EL (cell line): ENCODE measurements at regions not wholly inside any gene's neighbourhood (a gene's known extent, or its start where the extent isn't known, plus 50 kb on each side); places are given as distances from the start of the nearest gene placed in this dataset.

ENCODE experiments used
- DNase-seq: peaks from one replicate; pipeline ENCODE4 v3.0.0-alpha.2; 2016

- no peak for DNase-seq
Measured at GRCh38 chr1:188364927-188365449, 1536.2 kb downstream of the PLA2G4A start.

- DNase-seq, result no peak
Measured at GRCh38 chr1:188365874-188366273, 1537.1 kb downstream of the PLA2G4A start.

- no peak for DNase-seq
Measured at GRCh38 chr1:188367661-188368060, 1538.9 kb downstream of the PLA2G4A start.

- peak; percentile 1 for DNase-seq
Measured at GRCh38 chr1:188371295-188371806, 1542.6 kb downstream of the PLA2G4A start.

- no peak for DNase-seq
Measured at GRCh38 chr1:188372821-188373220, 1544.1 kb downstream of the PLA2G4A start.

- DNase-seq, result no peak
Measured at GRCh38 chr1:188382851-188383250, 1554.1 kb downstream of the PLA2G4A start.

- DNase-seq, result no peak
Measured at GRCh38 chr1:188386161-188386560, 1557.4 kb downstream of the PLA2G4A start.

GRCh38 chr1:188386666-188387065 is 1557.9 kb downstream of the PLA2G4A start:
- DNase-seq, result no peak

- DNase-seq, result no peak
Measured at GRCh38 chr1:188394677-188395076, 1565.9 kb downstream of the PLA2G4A start.

GRCh38 chr1:188397521-188397920 is 1568.8 kb downstream of the PLA2G4A start:
- no peak for DNase-seq

GRCh38 chr1:188402986-188403385 is 1574.2 kb downstream of the PLA2G4A start:
- no peak for DNase-seq

GRCh38 chr1:188406636-188407035 is 1577.9 kb downstream of the PLA2G4A start:
- no peak for DNase-seq

GRCh38 chr1:188420177-188420576 is 1591.4 kb downstream of the PLA2G4A start:
- no peak for DNase-seq

- DNase-seq, result no peak
Measured at GRCh38 chr1:188423073-188423472, 1594.3 kb downstream of the PLA2G4A start.

- no peak for DNase-seq
Measured at GRCh38 chr1:188424176-188424575, 1595.4 kb downstream of the PLA2G4A start.

- DNase-seq, result peak; percentile 71
Measured at GRCh38 chr1:188425687-188426086, 1596.9 kb downstream of the PLA2G4A start.

- DNase-seq, result peak; percentile 18
Measured at GRCh38 chr1:188426561-188426960, 1597.8 kb downstream of the PLA2G4A start.

GRCh38 chr1:188427642-188428041 is 1598.9 kb downstream of the PLA2G4A start:
- DNase-seq, result no peak

GRCh38 chr1:188429386-188429785 is 1600.6 kb downstream of the PLA2G4A start:
- no peak for DNase-seq

- DNase-seq, result no peak
Measured at GRCh38 chr1:188432427-188432826, 1603.7 kb downstream of the PLA2G4A start.

GRCh38 chr1:188433425-188433824 is 1604.7 kb downstream of the PLA2G4A start:
- DNase-seq, result peak; percentile 63

GRCh38 chr1:188444526-188444925 is 1615.8 kb downstream of the PLA2G4A start:
- DNase-seq, result no peak

GRCh38 chr1:188462837-188463236 is 1634.1 kb downstream of the PLA2G4A start:
- DNase-seq, result no peak

GRCh38 chr1:188463919-188464318 is 1635.2 kb downstream of the PLA2G4A start:
- peak; percentile 4 for DNase-seq

- no peak for DNase-seq
Measured at GRCh38 chr1:188466539-188466938, 1637.8 kb downstream of the PLA2G4A start.
